ENCODE measurements at regions not wholly inside any gene's neighbourhood (a gene's known extent, or its start where the extent isn't known, plus 50 kb on each side); places are given as distances from the start of the nearest gene placed in this dataset.

DNA sequence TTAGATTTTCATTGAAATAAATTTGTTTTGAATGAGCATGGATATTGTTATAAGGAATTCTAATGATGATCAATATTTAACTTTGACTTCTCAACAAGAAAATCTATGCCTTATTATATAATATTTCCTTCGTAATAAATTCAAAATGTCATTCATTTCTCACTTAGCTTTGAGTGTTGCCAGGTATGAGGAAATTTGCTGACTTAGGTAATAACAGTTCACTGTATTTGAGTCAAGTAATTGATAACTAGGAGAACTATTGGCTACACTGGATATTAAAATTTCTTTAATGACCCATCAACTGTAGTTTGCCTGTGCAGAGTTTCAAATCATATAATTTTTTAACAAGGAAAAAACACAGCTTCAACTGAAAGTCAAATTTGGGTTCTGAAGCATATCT, 746.6 kb downstream of the SLITRK5 start:
- TF ChIP-seq RFX5 (IDR thresholded peaks at IDR 0.05; ENCODE audit: low read depth, low read length) (no peak), FOS (IDR thresholded peaks at IDR 0.05; ENCODE audit: low read depth, low read length) (no peak), USF2 (IDR thresholded peaks at IDR 0.05; ENCODE audit: low read depth, low read length) (no peak), MXI1 (IDR thresholded peaks at IDR 0.05; ENCODE audit: borderline replicate concordance, low read depth, low read length) (no peak), POLR2A (IDR thresholded peaks at IDR 0.05; ENCODE audit: low read depth, low read length) (no peak), RAD21 (IDR thresholded peaks at IDR 0.05; ENCODE audit: low read length) (no peak), SMC3 (IDR thresholded peaks at IDR 0.05; ENCODE audit: low read depth, low read length) (no peak), CEBPB (IDR thresholded peaks at IDR 0.05; ENCODE audit: low read depth, low read length) (no peak), RCOR1 (IDR thresholded peaks at IDR 0.05; ENCODE audit: insufficient replicate concordance, low read length) (no peak), ELK1 (IDR thresholded peaks at IDR 0.05; ENCODE audit: borderline replicate concordance, low read depth, low read length) (no peak), BHLHE40 (IDR thresholded peaks at IDR 0.05; ENCODE audit: low read depth, low read length) (no peak), NFE2L2 (IDR thresholded peaks at IDR 0.05; ENCODE audit: low read depth, low read length) (no peak)
- TF ChIP-seq, protein P1, sequence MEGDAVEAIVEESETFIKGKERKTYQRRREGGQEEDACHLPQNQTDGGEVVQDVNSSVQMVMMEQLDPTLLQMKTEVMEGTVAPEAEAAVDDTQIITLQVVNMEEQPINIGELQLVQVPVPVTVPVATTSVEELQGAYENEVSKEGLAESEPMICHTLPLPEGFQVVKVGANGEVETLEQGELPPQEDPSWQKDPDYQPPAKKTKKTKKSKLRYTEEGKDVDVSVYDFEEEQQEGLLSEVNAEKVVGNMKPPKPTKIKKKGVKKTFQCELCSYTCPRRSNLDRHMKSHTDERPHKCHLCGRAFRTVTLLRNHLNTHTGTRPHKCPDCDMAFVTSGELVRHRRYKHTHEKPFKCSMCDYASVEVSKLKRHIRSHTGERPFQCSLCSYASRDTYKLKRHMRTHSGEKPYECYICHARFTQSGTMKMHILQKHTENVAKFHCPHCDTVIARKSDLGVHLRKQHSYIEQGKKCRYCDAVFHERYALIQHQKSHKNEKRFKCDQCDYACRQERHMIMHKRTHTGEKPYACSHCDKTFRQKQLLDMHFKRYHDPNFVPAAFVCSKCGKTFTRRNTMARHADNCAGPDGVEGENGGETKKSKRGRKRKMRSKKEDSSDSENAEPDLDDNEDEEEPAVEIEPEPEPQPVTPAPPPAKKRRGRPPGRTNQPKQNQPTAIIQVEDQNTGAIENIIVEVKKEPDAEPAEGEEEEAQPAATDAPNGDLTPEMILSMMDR (conservative IDR thresholded peaks at IDR 0.05; ENCODE audit: low read depth, low read length): no peak

All from IMR-90 (cell line).